SK-N-SH (cell line): ENCODE measurements at regions not wholly inside any gene's neighbourhood (a gene's known extent, or its start where the extent isn't known, plus 50 kb on each side); places are given as distances from the start of the nearest gene placed in this dataset.

ENCODE experiments used
- CTCF ChIA-PET: fragments of 300-600, 350-600 bp; formaldehyde crosslinking; extraction: SDS; loops from one replicate; lab custom pipeline; 2021; lab: Yijun Ruan, JAX
- POLR2A ChIA-PET: fragments of 350-600 bp; sonication (Branson Sonifier 250); formaldehyde crosslinking; extraction: SDS; loops from one replicate; lab custom pipeline; 2020; ENCODE audit warnings: antibody characterized with exemption, inconsistent platforms; lab: Yijun Ruan, JAX
- DNase-seq: peaks from one replicate; pipeline ENCODE4 v3.0.0; 2012
- H2AFZ ChIP-seq: fragments of 200-600 bp; sonication (generic); 2 replicates; pipeline ENCODE4 v1.8.1; 2016; ENCODE audit warnings: antibody characterized with exemption, mild to moderate bottlenecking, low read depth
- H3F3A ChIP-seq: fragments of 200-600 bp; sonication (generic); replicated peaks from 2 replicates; pipeline ENCODE3; 2016; ENCODE audit warnings: antibody characterized with exemption, mild to moderate bottlenecking; ENCODE audit not compliant: insufficient read depth
- H3K27ac ChIP-seq, 2 experiments: fragments of 200-500 bp in 1 of 2; fragments of 200-600 bp in 1 of 2; sonication (Bioruptor generic) in 1 of 2; sonication (generic), shearing (Covaris generic) in 1 of 2; 2 replicates each; pipeline versions ENCODE4 v1.5.1 to v1.6.1; 2014 to 2016; ENCODE audit warnings: low read depth in 2 of 2, inconsistent platforms in 1 of 2, low read length in 1 of 2, mild to moderate bottlenecking in 1 of 2, mixed read lengths in 1 of 2
- H3K27me3 ChIP-seq: fragments of 200-600 bp; sonication (generic), shearing (Covaris generic); 2 replicates; pipeline ENCODE4 v1.6.1; 2016; ENCODE audit warnings: mixed run types; ENCODE audit not compliant: insufficient read depth
- H3K36me3 ChIP-seq, 2 experiments: fragments of 200-500 bp in 1 of 2; fragments of 200-600 bp in 1 of 2; sonication (Bioruptor generic) in 1 of 2; sonication (generic) in 1 of 2; replicated peaks in 1 of 2; 2 replicates each; pipeline versions ENCODE3 to v1.5.1; 2014 to 2016; ENCODE audit warnings: low read length in 1 of 2, mild to moderate bottlenecking in 1 of 2; ENCODE audit not compliant: insufficient read depth in 2 of 2, control insufficient read depth in 1 of 2
- H3K4me1 ChIP-seq, 2 experiments: fragments of 200-500 bp in 1 of 2; fragments of 200-600 bp in 1 of 2; sonication (Bioruptor generic) in 1 of 2; sonication (generic), shearing (Covaris generic) in 1 of 2; 2 replicates each; pipeline versions ENCODE4 v1.5.1 to v1.6.1; 2014 to 2016; ENCODE audit warnings: low read depth in 1 of 2, low read length in 1 of 2, mixed run types in 1 of 2; ENCODE audit not compliant: insufficient read depth in 2 of 2, control insufficient read depth in 1 of 2
- H3K4me2 ChIP-seq: fragments of 200-600 bp; sonication (generic), shearing (Covaris generic); 2 replicates; pipeline ENCODE4 v1.6.1; 2017; ENCODE audit warnings: mixed run types
- H3K4me3 ChIP-seq, 2 experiments: fragments of 200-500 bp in 1 of 2; fragments of 200-600 bp in 1 of 2; sonication (Bioruptor generic) in 1 of 2; sonication (generic), shearing (Covaris generic) in 1 of 2; 2 replicates each; pipeline versions ENCODE4 v1.5.1 to v1.8.1; 2014 to 2016; ENCODE audit warnings: low read depth in 2 of 2, inconsistent platforms in 1 of 2, low read length in 1 of 2, mild to moderate bottlenecking in 1 of 2, mixed read lengths in 1 of 2, moderate library complexity in 1 of 2
- H3K79me2 ChIP-seq: fragments of 200-600 bp; sonication (generic); 2 replicates; pipeline ENCODE4 v1.8.1; 2017; ENCODE audit warnings: mild to moderate bottlenecking; ENCODE audit not compliant: insufficient read depth
- H3K9ac ChIP-seq: fragments of 200-600 bp; sonication (generic); 2 replicates; pipeline ENCODE4 v1.6.1; 2017; ENCODE audit warnings: mixed run types
- H3K9me2 ChIP-seq: fragments of 200-600 bp; sonication (generic); 2 replicates; pipeline ENCODE4 v1.6.1; 2017; ENCODE audit warnings: mixed run types
- H3K9me3 ChIP-seq: fragments of 200-600 bp; sonication (generic); 2 replicates; pipeline ENCODE4 v1.6.1; 2017; ENCODE audit warnings: mixed run types, mild to moderate bottlenecking, moderate library complexity
- H4K20me1 ChIP-seq: fragments of 200-600 bp; sonication (generic); 2 replicates; pipeline ENCODE4 v1.6.1; 2017; ENCODE audit warnings: mild to moderate bottlenecking, mixed run types; ENCODE audit not compliant: insufficient read depth
- CHD2 ChIP-seq: fragments of 150-350 bp; IDR thresholded peaks from 2 replicates; pipeline ENCODE4 v1.6.1; 2018; ENCODE audit warnings: low read length; ENCODE audit not compliant: partially characterized antibody
- EP300 ChIP-seq, 2 experiments: IDR thresholded peaks; 2 replicates each; pipeline versions ENCODE4 v1.4.0 to v1.6.1; 2012; ENCODE audit warnings: borderline replicate concordance in 1 of 2, low read depth in 1 of 2, low read length in 1 of 2
- EZH2phosphoT487 ChIP-seq: fragments of 200-600 bp; sonication (generic); IDR thresholded peaks from 2 replicates; pipeline ENCODE4 v1.6.1; 2017; ENCODE audit warnings: low read depth, mixed run types, mild to moderate bottlenecking, antibody characterized with exemption, moderate library complexity, borderline replicate concordance
- FOSL2 ChIP-seq: IDR thresholded peaks from 2 replicates; pipeline ENCODE4 v1.4.0; 2012; ENCODE audit warnings: low read depth, mild to moderate bottlenecking, moderate library complexity, borderline replicate concordance
- FOXM1 ChIP-seq: IDR thresholded peaks from 2 replicates; pipeline ENCODE4 v1.4.0; 2012; ENCODE audit warnings: low read depth, mild to moderate bottlenecking
- GABPA ChIP-seq: IDR thresholded peaks from 2 replicates; pipeline ENCODE4 v1.4.0; 2012; ENCODE audit warnings: low read depth, mild to moderate bottlenecking
- JUND ChIP-seq: IDR thresholded peaks from 2 replicates; pipeline ENCODE4 v1.4.0; 2012
- MEF2A ChIP-seq: IDR thresholded peaks from 2 replicates; pipeline ENCODE4 v1.4.0; 2012; ENCODE audit warnings: low read depth, borderline replicate concordance
- MXI1 ChIP-seq: IDR thresholded peaks from 2 replicates; pipeline ENCODE4 v1.6.1; 2012; ENCODE audit warnings: mild to moderate bottlenecking, low read depth, low read length, improper control_type of control experiment
- NFIC ChIP-seq: IDR thresholded peaks from 2 replicates; pipeline ENCODE4 v1.4.0; 2012; ENCODE audit warnings: borderline replicate concordance
- NRF1 ChIP-seq: IDR thresholded peaks from 2 replicates; pipeline ENCODE4 v1.6.1; 2012; ENCODE audit warnings: low read depth, mild to moderate bottlenecking, low read length
- PBX3 ChIP-seq: IDR thresholded peaks from 2 replicates; pipeline ENCODE4; 2012
- RCOR1 ChIP-seq: fragments of 150-350 bp; IDR thresholded peaks from 2 replicates; pipeline ENCODE4 v1.6.1; 2017; ENCODE audit warnings: antibody characterized with exemption, low read length
- SIN3A ChIP-seq: IDR thresholded peaks from 2 replicates; pipeline ENCODE4 v1.6.1; 2012; ENCODE audit warnings: low read depth, mild to moderate bottlenecking, low read length, moderate library complexity, borderline replicate concordance
- YY1 ChIP-seq: IDR thresholded peaks from 2 replicates; pipeline ENCODE4 v1.4.0; 2012; ENCODE audit warnings: low read depth, mild to moderate bottlenecking
- WGBS: methylation state at CpG from one replicate; pipeline ENCODE4 v1.1.6; 2017; ENCODE audit warnings: low lambda C conversion rate; 5-methylcytosine and 5-hydroxymethylcytosine counted together
- TF ChIP-seq, protein P1 (sequence below): IDR thresholded peaks from 2 replicates; pipeline ENCODE4 v1.6.1; 2012; ENCODE audit warnings: mild to moderate bottlenecking, low read depth, low read length, moderate library complexity
- TF ChIP-seq, protein P2 (sequence below): fragments of 150-350 bp; IDR thresholded peaks from 2 replicates; pipeline ENCODE4 v1.6.1; 2017; ENCODE audit warnings: antibody characterized with exemption, low read length, low read depth, borderline replicate concordance
- TF ChIP-seq, protein P3 (sequence below): IDR thresholded peaks from 2 replicates; pipeline ENCODE4 v1.4.0; 2012; ENCODE audit warnings: low read depth, borderline replicate concordance

- no peak for DNase-seq
- no peaks in the 10 kb centered on the region; a peak in 1 of 4 replicates for H3K4me1 ChIP-seq
- H3K9ac ChIP-seq, result no peak overlapping the region
- no peaks in the 10 kb centered on the region for H3K27me3 ChIP-seq
- H4K20me1 ChIP-seq, result no peaks in the 10 kb centered on the region
- H2AFZ ChIP-seq, result no peak overlapping the region
- H3K79me2 ChIP-seq, result no peaks in the 10 kb centered on the region
- no peak overlapping the region for H3K4me3 ChIP-seq
- ChIA-PET CTCF (interaction anchor here (2.1 kb wide), 1 partner anchor 176 kb away, joined by 6 read pairs; no protein-coding TSS in a partner anchor), POLR2A (no interaction called here)
- H3K9me3 ChIP-seq, result no peaks in the 10 kb centered on the region
- H3K36me3 ChIP-seq, result no peaks in the 10 kb centered on the region
- TF ChIP-seq NFIC, result no peak
- TF ChIP-seq PBX3, result no peak
- TF ChIP-seq MXI1, result no peak
- no peak for TF ChIP-seq MEF2A
- TF ChIP-seq EP300 (IDR thresholded peaks at IDR 0.05; ENCODE audit: borderline replicate concordance in 1 of 2, low read depth in 1 of 2, low read length in 1 of 2), result no peak
- TF ChIP-seq, protein P1, sequence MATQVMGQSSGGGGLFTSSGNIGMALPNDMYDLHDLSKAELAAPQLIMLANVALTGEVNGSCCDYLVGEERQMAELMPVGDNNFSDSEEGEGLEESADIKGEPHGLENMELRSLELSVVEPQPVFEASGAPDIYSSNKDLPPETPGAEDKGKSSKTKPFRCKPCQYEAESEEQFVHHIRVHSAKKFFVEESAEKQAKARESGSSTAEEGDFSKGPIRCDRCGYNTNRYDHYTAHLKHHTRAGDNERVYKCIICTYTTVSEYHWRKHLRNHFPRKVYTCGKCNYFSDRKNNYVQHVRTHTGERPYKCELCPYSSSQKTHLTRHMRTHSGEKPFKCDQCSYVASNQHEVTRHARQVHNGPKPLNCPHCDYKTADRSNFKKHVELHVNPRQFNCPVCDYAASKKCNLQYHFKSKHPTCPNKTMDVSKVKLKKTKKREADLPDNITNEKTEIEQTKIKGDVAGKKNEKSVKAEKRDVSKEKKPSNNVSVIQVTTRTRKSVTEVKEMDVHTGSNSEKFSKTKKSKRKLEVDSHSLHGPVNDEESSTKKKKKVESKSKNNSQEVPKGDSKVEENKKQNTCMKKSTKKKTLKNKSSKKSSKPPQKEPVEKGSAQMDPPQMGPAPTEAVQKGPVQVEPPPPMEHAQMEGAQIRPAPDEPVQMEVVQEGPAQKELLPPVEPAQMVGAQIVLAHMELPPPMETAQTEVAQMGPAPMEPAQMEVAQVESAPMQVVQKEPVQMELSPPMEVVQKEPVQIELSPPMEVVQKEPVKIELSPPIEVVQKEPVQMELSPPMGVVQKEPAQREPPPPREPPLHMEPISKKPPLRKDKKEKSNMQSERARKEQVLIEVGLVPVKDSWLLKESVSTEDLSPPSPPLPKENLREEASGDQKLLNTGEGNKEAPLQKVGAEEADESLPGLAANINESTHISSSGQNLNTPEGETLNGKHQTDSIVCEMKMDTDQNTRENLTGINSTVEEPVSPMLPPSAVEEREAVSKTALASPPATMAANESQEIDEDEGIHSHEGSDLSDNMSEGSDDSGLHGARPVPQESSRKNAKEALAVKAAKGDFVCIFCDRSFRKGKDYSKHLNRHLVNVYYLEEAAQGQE, result no peak
- no peak for TF ChIP-seq NRF1
- TF ChIP-seq, protein P2, sequence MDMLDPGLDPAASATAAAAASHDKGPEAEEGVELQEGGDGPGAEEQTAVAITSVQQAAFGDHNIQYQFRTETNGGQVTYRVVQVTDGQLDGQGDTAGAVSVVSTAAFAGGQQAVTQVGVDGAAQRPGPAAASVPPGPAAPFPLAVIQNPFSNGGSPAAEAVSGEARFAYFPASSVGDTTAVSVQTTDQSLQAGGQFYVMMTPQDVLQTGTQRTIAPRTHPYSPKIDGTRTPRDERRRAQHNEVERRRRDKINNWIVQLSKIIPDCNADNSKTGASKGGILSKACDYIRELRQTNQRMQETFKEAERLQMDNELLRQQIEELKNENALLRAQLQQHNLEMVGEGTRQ, result no peak
- no peak for TF ChIP-seq RCOR1
- no peak for TF ChIP-seq JUND
- TF ChIP-seq YY1, result no peak
- TF ChIP-seq FOXM1, result no peak
- no peak for TF ChIP-seq CHD2
- no peaks in the 10 kb centered on the region for H3K9me2 ChIP-seq
- H3F3A ChIP-seq, result no peaks in the 10 kb centered on the region
- H3K4me2 ChIP-seq, result no peak overlapping the region
- H3K27ac ChIP-seq, result no peak overlapping the region
Observed at GRCh38 chr18:24719791-24720190, 259.4 kb downstream of the HRH4 start.

DNA sequence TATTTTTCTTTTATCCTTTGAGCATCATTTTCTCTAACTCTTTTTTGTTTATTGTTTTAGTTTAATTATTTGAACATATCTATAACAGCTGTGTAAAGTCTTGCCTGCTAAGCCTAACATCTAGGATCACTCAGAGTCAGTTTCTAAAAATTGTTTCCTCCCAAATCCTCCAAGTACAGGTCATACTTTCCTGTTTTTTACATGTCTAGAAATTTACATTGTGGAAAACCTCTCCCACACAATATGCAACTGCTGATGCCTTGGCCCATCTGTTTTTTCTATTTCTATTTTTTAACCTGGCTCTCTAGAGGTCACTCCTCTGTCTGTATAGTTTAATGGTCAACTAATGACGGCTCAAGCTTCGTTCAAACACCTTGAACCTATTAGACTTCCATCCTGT lies 261.0 kb downstream of the HRH4 start:
- no peak overlapping the region for H3K9ac ChIP-seq
- no peaks in the 10 kb centered on the region for H3K27me3 ChIP-seq
- H3K79me2 ChIP-seq, result no peaks in the 10 kb centered on the region
- 18% methylated on average over 2 of the region's 2 CpGs for WGBS
- H3K9me3 ChIP-seq, result no peaks in the 10 kb centered on the region
- H3K4me3 ChIP-seq, result no peak overlapping the region
- POLR2A ChIA-PET, result no interaction called here
- H3K9me2 ChIP-seq, result no peaks in the 10 kb centered on the region
- no peaks in the 10 kb centered on the region for H3K36me3 ChIP-seq
- CTCF ChIA-PET, result interaction anchor here (2.1 kb wide), 1 partner anchor 177 kb away, joined by 6 read pairs; no protein-coding TSS in a partner anchor
- no peaks in the 10 kb centered on the region for H3F3A ChIP-seq
- no peaks in the 10 kb centered on the region for H4K20me1 ChIP-seq
- no peak overlapping the region for H3K4me2 ChIP-seq
- H3K4me1 ChIP-seq, result peaks cover 0 to 3% of the 10 kb centered on the region in 2 experiments; a peak in 2 of 4 replicates
- no peak overlapping the region for H3K27ac ChIP-seq
- DNase-seq, result no peak
- H2AFZ ChIP-seq, result no peak overlapping the region
- TF ChIP-seq FOSL2, result no peak
- TF ChIP-seq, protein P1, result no peak
- TF ChIP-seq, protein P3, sequence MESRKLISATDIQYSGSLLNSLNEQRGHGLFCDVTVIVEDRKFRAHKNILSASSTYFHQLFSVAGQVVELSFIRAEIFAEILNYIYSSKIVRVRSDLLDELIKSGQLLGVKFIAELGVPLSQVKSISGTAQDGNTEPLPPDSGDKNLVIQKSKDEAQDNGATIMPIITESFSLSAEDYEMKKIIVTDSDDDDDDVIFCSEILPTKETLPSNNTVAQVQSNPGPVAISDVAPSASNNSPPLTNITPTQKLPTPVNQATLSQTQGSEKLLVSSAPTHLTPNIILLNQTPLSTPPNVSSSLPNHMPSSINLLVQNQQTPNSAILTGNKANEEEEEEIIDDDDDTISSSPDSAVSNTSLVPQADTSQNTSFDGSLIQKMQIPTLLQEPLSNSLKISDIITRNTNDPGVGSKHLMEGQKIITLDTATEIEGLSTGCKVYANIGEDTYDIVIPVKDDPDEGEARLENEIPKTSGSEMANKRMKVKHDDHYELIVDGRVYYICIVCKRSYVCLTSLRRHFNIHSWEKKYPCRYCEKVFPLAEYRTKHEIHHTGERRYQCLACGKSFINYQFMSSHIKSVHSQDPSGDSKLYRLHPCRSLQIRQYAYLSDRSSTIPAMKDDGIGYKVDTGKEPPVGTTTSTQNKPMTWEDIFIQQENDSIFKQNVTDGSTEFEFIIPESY, result no peak
- no peak for TF ChIP-seq EZH2phosphoT487
- TF ChIP-seq GABPA, result no peak
- TF ChIP-seq FOXM1, result no peak
- TF ChIP-seq SIN3A, result no peak
